ENCODE measurements at regions not wholly inside any gene's neighbourhood (a gene's known extent, or its start where the extent isn't known, plus 50 kb on each side); places are given as distances from the start of the nearest gene placed in this dataset.
A peak's percentile ranks its signal among the peaks of the same experiment; 100 is the strongest.

- TF ChIP-seq ELK3 (CRISPR knock-in tag; IDR thresholded peaks at IDR 0.05) = no peak
- TF ChIP-seq CTBP1 (IDR thresholded peaks at IDR 0.05; ENCODE audit: borderline replicate concordance) = peak; percentile 94
- peak; percentile 46; the same call in 1 of the 2 replicates for TF ChIP-seq GTF2A2 (tag; IDR thresholded peaks at IDR 0.05)
- TF ChIP-seq ARID3B (CRISPR knock-in tag; IDR thresholded peaks at IDR 0.05; ENCODE audit: borderline replicate concordance) = no peak
- peak; percentile 40 for TF ChIP-seq KLF13 (tag; IDR thresholded peaks at IDR 0.05; ENCODE audit: borderline replicate concordance, low read depth)
- no peak for TF ChIP-seq ZNF124 (CRISPR knock-in tag; IDR thresholded peaks at IDR 0.05)
- no peak for TF ChIP-seq MXD1 (CRISPR knock-in tag; IDR thresholded peaks at IDR 0.05; ENCODE audit: borderline replicate concordance, poor library complexity, severe bottlenecking)
- TF ChIP-seq FOSL1 (tag; conservative IDR thresholded peaks at IDR 0.05) = peak; percentile 98
- no peak for TF ChIP-seq PREB (CRISPR knock-in tag; IDR thresholded peaks at IDR 0.05)
- TF ChIP-seq FOXA3 (CRISPR knock-in tag; conservative IDR thresholded peaks at IDR 0.05 in 1 of 2, IDR thresholded peaks at IDR 0.05 in 1 of 2) = peak in 1 of 2 experiments; percentile 11; a peak in 1 of 4 replicates
- TF ChIP-seq POLR2H (tag; IDR thresholded peaks at IDR 0.05; ENCODE audit: low read depth) = no peak
- no peak for TF ChIP-seq FOXJ2 (tag; IDR thresholded peaks at IDR 0.05)
- TF ChIP-seq TSHZ1 (CRISPR knock-in tag; IDR thresholded peaks at IDR 0.05) = no peak
- no peak for TF ChIP-seq BRD4 (IDR thresholded peaks at IDR 0.05)
These were observed 80.6 kb upstream of the HIVEP1 start (continued) for GRCh38 chr6:11931296-11932035.

All from K562 (cell line).